HFFc6 (cell line): ENCODE measurements at regions not wholly inside any gene's neighbourhood (a gene's known extent, or its start where the extent isn't known, plus 50 kb on each side); places are given as distances from the start of the nearest gene placed in this dataset.

Experiments used
- DNase-seq: peaks from one replicate; pipeline ENCODE4 v3.0.0-alpha.2; 2018
- H3K27ac Mint-ChIP-seq: 2 replicates; pipeline ENCODE4 v1.8.0; 2020; ENCODE audit warnings: mild to moderate bottlenecking, mixed read lengths
- H3K27me3 Mint-ChIP-seq: 2 replicates; pipeline ENCODE4 v1.8.0; 2021; ENCODE audit warnings: mild to moderate bottlenecking, moderate library complexity, mixed read lengths; ENCODE audit not compliant: insufficient read depth
- H3K36me3 Mint-ChIP-seq: 2 replicates; pipeline ENCODE4 v1.8.0; 2021; ENCODE audit warnings: low read depth, mixed read lengths
- H3K4me1 Mint-ChIP-seq: 2 replicates; pipeline ENCODE4 v1.8.0; 2020; ENCODE audit warnings: low read depth, mixed read lengths
- H3K4me3 Mint-ChIP-seq: 2 replicates; pipeline ENCODE4 v1.8.0; 2020; ENCODE audit warnings: mild to moderate bottlenecking, moderate library complexity, mixed read lengths
- H3K9me3 Mint-ChIP-seq: 2 replicates; pipeline ENCODE4 v1.8.0; 2020; ENCODE audit warnings: mild to moderate bottlenecking, mixed read lengths
- CTCF ChIP-seq: fragments of 200-600 bp; sonication (generic); IDR thresholded peaks from 2 replicates; pipeline ENCODE4 v1.5.0; 2021; ENCODE audit warnings: antibody characterized with exemption, mild to moderate bottlenecking

DNA sequence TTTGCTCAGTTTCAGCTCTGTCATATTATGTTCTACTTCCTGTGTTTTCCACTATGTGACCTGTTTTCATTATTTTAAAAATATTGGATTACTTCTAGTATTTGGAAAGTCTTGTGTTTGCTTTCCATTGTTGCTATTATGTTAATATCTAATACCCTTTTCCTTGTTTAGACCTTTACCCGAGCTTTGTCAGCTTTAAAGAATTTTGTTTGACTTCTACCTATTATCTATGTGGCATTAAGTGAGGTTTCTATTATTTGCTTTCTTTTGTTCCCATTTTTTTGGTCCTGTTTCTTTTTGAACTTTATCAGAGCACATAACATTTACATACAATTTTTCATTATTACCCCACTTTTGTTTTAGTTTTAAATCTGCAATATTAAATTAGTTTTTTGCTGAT lies 202.7 kb downstream of the MANEA start:
- Mint-ChIP-seq H3K27me3 (no peaks in the 10 kb centered on the region), H3K4me3 (no peak overlapping the region), H3K27ac (no peak overlapping the region), H3K9me3 (peaks cover 46% of the 10 kb centered on the region), H3K4me1 (no peaks in the 10 kb centered on the region), H3K36me3 (0 out of 2 replicates have a peak, but pooled peaks cover 3% of the 10 kb centered on the region)
- TF ChIP-seq CTCF: no peak
- DNase-seq: no peak

DNA sequence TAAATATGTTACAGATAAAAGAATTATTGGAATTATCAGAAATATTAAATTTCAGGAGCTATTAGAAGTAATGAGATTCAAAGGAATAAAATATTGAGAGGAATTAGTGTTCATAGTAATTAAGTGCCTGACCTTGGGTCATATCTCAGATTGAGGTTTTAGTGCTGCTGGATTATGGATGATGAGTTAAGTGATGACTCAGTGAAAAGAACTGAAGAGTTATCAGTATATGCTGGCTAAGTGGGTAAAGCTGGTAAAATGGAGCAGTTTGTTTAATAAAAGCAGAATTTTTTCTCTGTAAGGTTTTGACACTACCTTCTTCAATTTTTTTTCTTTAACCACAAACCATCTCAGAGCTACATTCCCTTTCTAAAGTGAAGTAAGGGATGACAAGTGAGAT lies 206.7 kb downstream of the MANEA start:
- TF ChIP-seq CTCF: no peak
- Mint-ChIP-seq H3K36me3 (no peaks in the 10 kb centered on the region), H3K27me3 (no peaks in the 10 kb centered on the region), H3K4me1 (no peaks in the 10 kb centered on the region), H3K4me3 (no peak overlapping the region), H3K9me3 (peaks cover 30% of the 10 kb centered on the region), H3K27ac (no peak overlapping the region)
- no peak for DNase-seq

- Mint-ChIP-seq H3K4me3 (no peak overlapping the region), H3K9me3 (peaks cover 35% of the 10 kb centered on the region), H3K4me1 (no peaks in the 10 kb centered on the region), H3K36me3 (no peaks in the 10 kb centered on the region), H3K27me3 (no peaks in the 10 kb centered on the region), H3K27ac (no peak overlapping the region)
- no peak for DNase-seq
- no peak for TF ChIP-seq CTCF
Observed at GRCh38 chr6:95784869-95785268, 207.5 kb downstream of the MANEA start.

- Mint-ChIP-seq H3K9me3 (peaks cover 30% of the 10 kb centered on the region), H3K27me3 (no peaks in the 10 kb centered on the region), H3K4me1 (no peaks in the 10 kb centered on the region), H3K27ac (no peak overlapping the region), H3K4me3 (no peak overlapping the region), H3K36me3 (no peaks in the 10 kb centered on the region)
- TF ChIP-seq CTCF: no peak
- DNase-seq: no peak
Observed at GRCh38 chr6:95785785-95786184, 208.4 kb downstream of the MANEA start.

- H3K27ac Mint-ChIP-seq: no peak overlapping the region
- no peak overlapping the region for H3K4me3 Mint-ChIP-seq
- no peak for DNase-seq
Observed at GRCh38 chr6:95786802-95787201, 209.5 kb downstream of the MANEA start.

More at GRCh38 chr6:95786802-95787201, 209.5 kb downstream of the MANEA start:
- no peaks in the 10 kb centered on the region for H3K4me1 Mint-ChIP-seq
- no peaks in the 10 kb centered on the region for H3K36me3 Mint-ChIP-seq
- H3K27me3 Mint-ChIP-seq: no peaks in the 10 kb centered on the region
- TF ChIP-seq CTCF: no peak
- H3K9me3 Mint-ChIP-seq: peaks cover 31% of the 10 kb centered on the region
